SK-N-SH treated with all-trans-retinoic acid at 6 μM for 48 hours (cell line): ENCODE measurements at regions not wholly inside any gene's neighbourhood (a gene's known extent, or its start where the extent isn't known, plus 50 kb on each side); places are given as distances from the start of the nearest gene placed in this dataset.

Experiments used
- ARNTL ChIP-seq: fragments of 450-650 bp; formaldehyde crosslinking; IDR thresholded peaks from 2 replicates; pipeline ENCODE4 v1.5.0; 2020; ENCODE audit warnings: low read depth, mild to moderate bottlenecking, moderate library complexity, borderline replicate concordance
- CSDC2 ChIP-seq: fragments of 250-450 bp; sonication (Bioruptor Pico); IDR thresholded peaks from 2 replicates; pipeline ENCODE4 v1.5.0; 2020; ENCODE audit warnings: mild to moderate bottlenecking, moderate library complexity
- ESRRG ChIP-seq: fragments of 250-450 bp; sonication (Bioruptor Pico); IDR thresholded peaks from 2 replicates; pipeline ENCODE4 v1.6.1; 2021; ENCODE audit warnings: mild to moderate bottlenecking
- SNAI2 ChIP-seq: fragments of 250-450 bp; sonication (Bioruptor Pico); IDR thresholded peaks from 2 replicates; pipeline ENCODE4 v1.5.0; 2020; ENCODE audit warnings: mild to moderate bottlenecking, moderate library complexity
- TCF4 ChIP-seq: fragments of 250-450 bp; sonication (Bioruptor Pico); IDR thresholded peaks from 2 replicates; pipeline ENCODE4 v1.8.0; 2021; ENCODE audit warnings: mild to moderate bottlenecking, moderate library complexity, borderline replicate concordance
- ZC3H10 ChIP-seq: fragments of 250-450 bp; sonication (Bioruptor Pico); IDR thresholded peaks from 2 replicates; pipeline ENCODE4 v1.5.1; 2021; ENCODE audit warnings: mild to moderate bottlenecking, moderate library complexity
- ZFP3 ChIP-seq: fragments of 250-450 bp; sonication (Bioruptor Pico); IDR thresholded peaks from 2 replicates; pipeline ENCODE4 v1.5.0; 2020; ENCODE audit warnings: mild to moderate bottlenecking, moderate library complexity
- ZNF70 ChIP-seq: fragments of 450-650 bp; formaldehyde crosslinking; IDR thresholded peaks from 2 replicates; pipeline ENCODE4 v1.5.0; 2020; ENCODE audit warnings: mild to moderate bottlenecking, moderate library complexity
- ZNF8 ChIP-seq: fragments of 450-650 bp; formaldehyde crosslinking; IDR thresholded peaks from 2 replicates; pipeline ENCODE4 v1.5.0; 2020; ENCODE audit warnings: mild to moderate bottlenecking, moderate library complexity
- TF ChIP-seq, protein P1 (sequence below): fragments of 250-450 bp; sonication (Bioruptor Pico); IDR thresholded peaks from 2 replicates; pipeline ENCODE4 v1.8.0; 2021; ENCODE audit warnings: low read depth, mild to moderate bottlenecking, moderate library complexity, borderline replicate concordance
- TF ChIP-seq, protein P2 (sequence below): fragments of 250-450 bp; sonication (Bioruptor Pico); IDR thresholded peaks from 2 replicates; pipeline ENCODE4 v1.8.0; 2020; ENCODE audit warnings: mild to moderate bottlenecking, moderate library complexity, borderline replicate concordance
- TF ChIP-seq, protein P3 (sequence below): fragments of 250-450 bp; sonication (Bioruptor Pico); IDR thresholded peaks from 2 replicates; pipeline ENCODE4 v1.5.0; 2020; ENCODE audit warnings: mild to moderate bottlenecking, moderate library complexity
- TF ChIP-seq, protein P4 (sequence below): fragments of 250-450 bp; sonication (Bioruptor Pico); IDR thresholded peaks from 2 replicates; pipeline ENCODE4 v1.5.1; 2020; ENCODE audit warnings: low read depth, mild to moderate bottlenecking, moderate library complexity

DNA sequence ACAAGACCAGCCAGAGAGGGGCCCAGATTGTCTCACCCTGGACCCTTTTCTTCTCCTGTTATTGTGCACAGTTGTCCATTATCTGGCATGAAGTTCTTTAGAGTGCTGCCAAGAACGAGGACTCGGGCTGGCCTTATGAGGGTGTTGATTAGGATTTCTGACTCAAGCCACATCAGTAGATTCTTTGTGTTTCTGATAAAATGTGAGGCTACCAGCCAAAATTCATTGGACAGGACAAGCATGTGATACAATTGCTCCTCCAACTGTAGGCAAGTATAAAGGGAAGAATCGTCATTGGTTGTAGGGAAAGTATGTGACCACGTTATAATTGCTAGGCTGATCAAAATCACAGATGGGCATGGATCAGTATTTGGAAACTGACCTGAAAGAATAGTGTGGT lies 99.2 kb upstream of the TMC3 start:
- TF ChIP-seq CSDC2 (CRISPR knock-in tag) = no peak
- TF ChIP-seq ARNTL (CRISPR knock-in tag) = no peak
- TF ChIP-seq ZC3H10 = no peak
- TF ChIP-seq ZNF8 (CRISPR knock-in tag) = no peak
- TF ChIP-seq ESRRG (CRISPR knock-in tag) = no peak
- TF ChIP-seq, protein P1, sequence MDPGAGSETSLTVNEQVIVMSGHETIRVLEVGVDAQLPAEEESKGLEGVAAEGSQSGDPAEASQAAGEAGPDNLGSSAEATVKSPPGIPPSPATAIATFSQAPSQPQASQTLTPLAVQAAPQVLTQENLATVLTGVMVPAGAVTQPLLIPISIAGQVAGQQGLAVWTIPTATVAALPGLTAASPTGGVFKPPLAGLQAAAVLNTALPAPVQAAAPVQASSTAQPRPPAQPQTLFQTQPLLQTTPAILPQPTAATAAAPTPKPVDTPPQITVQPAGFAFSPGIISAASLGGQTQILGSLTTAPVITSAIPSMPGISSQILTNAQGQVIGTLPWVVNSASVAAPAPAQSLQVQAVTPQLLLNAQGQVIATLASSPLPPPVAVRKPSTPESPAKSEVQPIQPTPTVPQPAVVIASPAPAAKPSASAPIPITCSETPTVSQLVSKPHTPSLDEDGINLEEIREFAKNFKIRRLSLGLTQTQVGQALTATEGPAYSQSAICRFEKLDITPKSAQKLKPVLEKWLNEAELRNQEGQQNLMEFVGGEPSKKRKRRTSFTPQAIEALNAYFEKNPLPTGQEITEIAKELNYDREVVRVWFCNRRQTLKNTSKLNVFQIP = no peak
- TF ChIP-seq, protein P2, sequence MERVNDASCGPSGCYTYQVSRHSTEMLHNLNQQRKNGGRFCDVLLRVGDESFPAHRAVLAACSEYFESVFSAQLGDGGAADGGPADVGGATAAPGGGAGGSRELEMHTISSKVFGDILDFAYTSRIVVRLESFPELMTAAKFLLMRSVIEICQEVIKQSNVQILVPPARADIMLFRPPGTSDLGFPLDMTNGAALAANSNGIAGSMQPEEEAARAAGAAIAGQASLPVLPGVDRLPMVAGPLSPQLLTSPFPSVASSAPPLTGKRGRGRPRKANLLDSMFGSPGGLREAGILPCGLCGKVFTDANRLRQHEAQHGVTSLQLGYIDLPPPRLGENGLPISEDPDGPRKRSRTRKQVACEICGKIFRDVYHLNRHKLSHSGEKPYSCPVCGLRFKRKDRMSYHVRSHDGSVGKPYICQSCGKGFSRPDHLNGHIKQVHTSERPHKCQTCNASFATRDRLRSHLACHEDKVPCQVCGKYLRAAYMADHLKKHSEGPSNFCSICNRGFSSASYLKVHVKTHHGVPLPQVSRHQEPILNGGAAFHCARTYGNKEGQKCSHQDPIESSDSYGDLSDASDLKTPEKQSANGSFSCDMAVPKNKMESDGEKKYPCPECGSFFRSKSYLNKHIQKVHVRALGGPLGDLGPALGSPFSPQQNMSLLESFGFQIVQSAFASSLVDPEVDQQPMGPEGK = no peak
- TF ChIP-seq, protein P3, sequence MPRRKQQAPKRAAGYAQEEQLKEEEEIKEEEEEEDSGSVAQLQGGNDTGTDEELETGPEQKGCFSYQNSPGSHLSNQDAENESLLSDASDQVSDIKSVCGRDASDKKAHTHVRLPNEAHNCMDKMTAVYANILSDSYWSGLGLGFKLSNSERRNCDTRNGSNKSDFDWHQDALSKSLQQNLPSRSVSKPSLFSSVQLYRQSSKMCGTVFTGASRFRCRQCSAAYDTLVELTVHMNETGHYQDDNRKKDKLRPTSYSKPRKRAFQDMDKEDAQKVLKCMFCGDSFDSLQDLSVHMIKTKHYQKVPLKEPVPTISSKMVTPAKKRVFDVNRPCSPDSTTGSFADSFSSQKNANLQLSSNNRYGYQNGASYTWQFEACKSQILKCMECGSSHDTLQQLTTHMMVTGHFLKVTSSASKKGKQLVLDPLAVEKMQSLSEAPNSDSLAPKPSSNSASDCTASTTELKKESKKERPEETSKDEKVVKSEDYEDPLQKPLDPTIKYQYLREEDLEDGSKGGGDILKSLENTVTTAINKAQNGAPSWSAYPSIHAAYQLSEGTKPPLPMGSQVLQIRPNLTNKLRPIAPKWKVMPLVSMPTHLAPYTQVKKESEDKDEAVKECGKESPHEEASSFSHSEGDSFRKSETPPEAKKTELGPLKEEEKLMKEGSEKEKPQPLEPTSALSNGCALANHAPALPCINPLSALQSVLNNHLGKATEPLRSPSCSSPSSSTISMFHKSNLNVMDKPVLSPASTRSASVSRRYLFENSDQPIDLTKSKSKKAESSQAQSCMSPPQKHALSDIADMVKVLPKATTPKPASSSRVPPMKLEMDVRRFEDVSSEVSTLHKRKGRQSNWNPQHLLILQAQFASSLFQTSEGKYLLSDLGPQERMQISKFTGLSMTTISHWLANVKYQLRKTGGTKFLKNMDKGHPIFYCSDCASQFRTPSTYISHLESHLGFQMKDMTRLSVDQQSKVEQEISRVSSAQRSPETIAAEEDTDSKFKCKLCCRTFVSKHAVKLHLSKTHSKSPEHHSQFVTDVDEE = no peak
- TF ChIP-seq, protein P4, sequence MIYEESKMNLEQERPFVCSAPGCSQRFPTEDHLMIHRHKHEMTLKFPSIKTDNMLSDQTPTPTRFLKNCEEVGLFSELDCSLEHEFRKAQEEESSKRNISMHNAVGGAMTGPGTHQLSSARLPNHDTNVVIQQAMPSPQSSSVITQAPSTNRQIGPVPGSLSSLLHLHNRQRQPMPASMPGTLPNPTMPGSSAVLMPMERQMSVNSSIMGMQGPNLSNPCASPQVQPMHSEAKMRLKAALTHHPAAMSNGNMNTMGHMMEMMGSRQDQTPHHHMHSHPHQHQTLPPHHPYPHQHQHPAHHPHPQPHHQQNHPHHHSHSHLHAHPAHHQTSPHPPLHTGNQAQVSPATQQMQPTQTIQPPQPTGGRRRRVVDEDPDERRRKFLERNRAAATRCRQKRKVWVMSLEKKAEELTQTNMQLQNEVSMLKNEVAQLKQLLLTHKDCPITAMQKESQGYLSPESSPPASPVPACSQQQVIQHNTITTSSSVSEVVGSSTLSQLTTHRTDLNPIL (CRISPR knock-in tag) = no peak
- no peak for TF ChIP-seq ZNF70 (CRISPR knock-in tag)
- TF ChIP-seq TCF4 = no peak
- TF ChIP-seq SNAI2 (CRISPR knock-in tag) = no peak
- TF ChIP-seq ZFP3 (CRISPR knock-in tag) = no peak
